ENCODE measurements at regions not wholly inside any gene's neighbourhood (a gene's known extent, or its start where the extent isn't known, plus 50 kb on each side); places are given as distances from the start of the nearest gene placed in this dataset.

- TF ChIP-seq EZH2 (IDR thresholded peaks at IDR 0.05; ENCODE audit: insufficient read depth, poor library complexity, severe bottlenecking) = no peak
- no peak for TF ChIP-seq EZH2phosphoT487 (IDR thresholded peaks at IDR 0.05; ENCODE audit: insufficient read depth, low read depth)
Measured at GRCh38 chr10:125482108-125482507, 200.9 kb downstream of the TEX36 start.
